ENCODE measurements at regions not wholly inside any gene's neighbourhood (a gene's known extent, or its start where the extent isn't known, plus 50 kb on each side); places are given as distances from the start of the nearest gene placed in this dataset.

- no peak overlapping the region for H3K27ac ChIP-seq (ENCODE audit: low read depth in 1 of 3, low read length in 2 of 3)
- H3K36me3 ChIP-seq (ENCODE audit: control insufficient read depth in 3 of 3, insufficient read depth in 2 of 3, low read depth in 1 of 3, low read length in 3 of 3), result no peaks in the 10 kb centered on the region
- H3K27me3 ChIP-seq (ENCODE audit: control insufficient read depth in 3 of 3, insufficient read depth in 3 of 3, low read length in 3 of 3), result no peaks in the 10 kb centered on the region
- H3K4me1 ChIP-seq (ENCODE audit: control insufficient read depth in 3 of 3, insufficient read depth in 2 of 3, low read depth in 1 of 3, low read length in 2 of 3), result no peaks in the 10 kb centered on the region
- FAIRE-seq (no peak), DNase-seq (no peak)
- 75 to 81% (median 77%) methylated on average over 4 of the region's 4 CpGs for WGBS, 3 donors
- H3K4me3 ChIP-seq (ENCODE audit: low read depth in 1 of 3, low read length in 3 of 3), result no peak overlapping the region
- no peaks in the 10 kb centered on the region for H3K9me3 ChIP-seq (ENCODE audit: control insufficient read depth in 2 of 2, insufficient read depth in 1 of 2, low read depth in 1 of 2, low read length in 1 of 2)
Measured at GRCh38 chr18:27824275-27824674, 352.7 kb downstream of the CDH2 start.

- no peak overlapping the region for H3K4me3 ChIP-seq (ENCODE audit: low read depth in 1 of 3, low read length in 3 of 3)
- FAIRE-seq (no peak), DNase-seq (no peak)
- H3K9me3 ChIP-seq (ENCODE audit: control insufficient read depth in 2 of 2, insufficient read depth in 1 of 2, low read depth in 1 of 2, low read length in 1 of 2), result no peaks in the 10 kb centered on the region
- H3K4me1 ChIP-seq (ENCODE audit: control insufficient read depth in 3 of 3, insufficient read depth in 2 of 3, low read depth in 1 of 3, low read length in 2 of 3), result no peaks in the 10 kb centered on the region
- H3K27ac ChIP-seq (ENCODE audit: low read depth in 1 of 3, low read length in 2 of 3), result no peak overlapping the region
- H3K36me3 ChIP-seq (ENCODE audit: control insufficient read depth in 3 of 3, insufficient read depth in 2 of 3, low read depth in 1 of 3, low read length in 3 of 3), result no peaks in the 10 kb centered on the region
- WGBS, 3 donors, result 66 to 80% (median 74%) methylated on average over 4 of the region's 4 CpGs
- no peaks in the 10 kb centered on the region for H3K27me3 ChIP-seq (ENCODE audit: control insufficient read depth in 3 of 3, insufficient read depth in 3 of 3, low read length in 3 of 3)
Measured at GRCh38 chr18:27823053-27823452, 353.9 kb downstream of the CDH2 start.

- Histone ChIP-seq H3K27me3 (ENCODE audit: control insufficient read depth in 3 of 3, insufficient read depth in 3 of 3, low read length in 3 of 3) (no peaks in the 10 kb centered on the region), H3K4me1 (ENCODE audit: control insufficient read depth in 3 of 3, insufficient read depth in 2 of 3, low read depth in 1 of 3, low read length in 2 of 3) (no peaks in the 10 kb centered on the region), H3K27ac (ENCODE audit: low read depth in 1 of 3, low read length in 2 of 3) (no peak overlapping the region), H3K4me3 (ENCODE audit: low read depth in 1 of 3, low read length in 3 of 3) (no peak overlapping the region), H3K36me3 (ENCODE audit: control insufficient read depth in 3 of 3, insufficient read depth in 2 of 3, low read depth in 1 of 3, low read length in 3 of 3) (no peaks in the 10 kb centered on the region), H3K9me3 (ENCODE audit: control insufficient read depth in 2 of 2, insufficient read depth in 1 of 2, low read depth in 1 of 2, low read length in 1 of 2) (peaks cover 0 to 5% of the 10 kb centered on the region in 2 donors)
- WGBS, 3 donors, result 30 to 71% (median 48%) methylated on average over 1 of the region's 1 CpG
- DNase-seq, result no peak
- no peak for FAIRE-seq
Measured at GRCh38 chr18:27808683-27809082, 368.2 kb downstream of the CDH2 start.

- Histone ChIP-seq H3K27me3 (ENCODE audit: control insufficient read depth in 3 of 3, insufficient read depth in 3 of 3, low read length in 3 of 3) (no peaks in the 10 kb centered on the region), H3K27ac (ENCODE audit: low read depth in 1 of 3, low read length in 2 of 3) (no peak overlapping the region), H3K4me1 (ENCODE audit: control insufficient read depth in 3 of 3, insufficient read depth in 2 of 3, low read depth in 1 of 3, low read length in 2 of 3) (no peaks in the 10 kb centered on the region), H3K36me3 (ENCODE audit: control insufficient read depth in 3 of 3, insufficient read depth in 2 of 3, low read depth in 1 of 3, low read length in 3 of 3) (no peaks in the 10 kb centered on the region), H3K4me3 (ENCODE audit: low read depth in 1 of 3, low read length in 3 of 3) (no peak overlapping the region), H3K9me3 (ENCODE audit: control insufficient read depth in 2 of 2, insufficient read depth in 1 of 2, low read depth in 1 of 2, low read length in 1 of 2) (no peaks in the 10 kb centered on the region)
- WGBS, 3 donors, result 29 to 55% (median 42%) methylated on average over 2 of the region's 2 CpGs
- DNase-seq (no peak), FAIRE-seq (no peak)
Measured at GRCh38 chr18:27803957-27804356, 373.0 kb downstream of the CDH2 start.

- Histone ChIP-seq H3K4me1 (ENCODE audit: control insufficient read depth in 3 of 3, insufficient read depth in 2 of 3, low read depth in 1 of 3, low read length in 2 of 3) (no peaks in the 10 kb centered on the region), H3K27ac (ENCODE audit: low read depth in 1 of 3, low read length in 2 of 3) (no peak overlapping the region), H3K36me3 (ENCODE audit: control insufficient read depth in 3 of 3, insufficient read depth in 2 of 3, low read depth in 1 of 3, low read length in 3 of 3) (no peaks in the 10 kb centered on the region), H3K27me3 (ENCODE audit: control insufficient read depth in 3 of 3, insufficient read depth in 3 of 3, low read length in 3 of 3) (no peaks in the 10 kb centered on the region), H3K4me3 (ENCODE audit: low read depth in 1 of 3, low read length in 3 of 3) (no peak overlapping the region), H3K9me3 (ENCODE audit: control insufficient read depth in 2 of 2, insufficient read depth in 1 of 2, low read depth in 1 of 2, low read length in 1 of 2) (no peaks in the 10 kb centered on the region)
- FAIRE-seq, result no peak
- WGBS, 3 donors, result 59 to 63% (median 62%) methylated on average over 1 of the region's 1 CpG
- no peak for DNase-seq
Measured at GRCh38 chr18:27797484-27797883, 379.4 kb downstream of the CDH2 start.

- no peak overlapping the region for H3K27ac ChIP-seq (ENCODE audit: low read depth in 1 of 3, low read length in 2 of 3)
- no peaks in the 10 kb centered on the region for H3K36me3 ChIP-seq (ENCODE audit: control insufficient read depth in 3 of 3, insufficient read depth in 2 of 3, low read depth in 1 of 3, low read length in 3 of 3)
- no peaks in the 10 kb centered on the region for H3K4me1 ChIP-seq (ENCODE audit: control insufficient read depth in 3 of 3, insufficient read depth in 2 of 3, low read depth in 1 of 3, low read length in 2 of 3)
- H3K9me3 ChIP-seq (ENCODE audit: control insufficient read depth in 2 of 2, insufficient read depth in 1 of 2, low read depth in 1 of 2, low read length in 1 of 2), result no peaks in the 10 kb centered on the region
- WGBS, 3 donors, result 67 to 81% (median 73%) methylated on average over 2 of the region's 2 CpGs
- no peak overlapping the region for H3K4me3 ChIP-seq (ENCODE audit: low read depth in 1 of 3, low read length in 3 of 3)
- DNase-seq, result no peak
- H3K27me3 ChIP-seq (ENCODE audit: control insufficient read depth in 3 of 3, insufficient read depth in 3 of 3, low read length in 3 of 3), result no peaks in the 10 kb centered on the region
- FAIRE-seq, result no peak
Measured at GRCh38 chr18:27794181-27794926, 382.6 kb downstream of the CDH2 start.

GRCh38 chr18:27793013-27793785 lies 383.7 kb downstream of the CDH2 start:
- Histone ChIP-seq H3K27me3 (ENCODE audit: control insufficient read depth in 3 of 3, insufficient read depth in 3 of 3, low read length in 3 of 3) (no peaks in the 10 kb centered on the region), H3K36me3 (ENCODE audit: control insufficient read depth in 3 of 3, insufficient read depth in 2 of 3, low read depth in 1 of 3, low read length in 3 of 3) (no peaks in the 10 kb centered on the region), H3K9me3 (ENCODE audit: control insufficient read depth in 2 of 2, insufficient read depth in 1 of 2, low read depth in 1 of 2, low read length in 1 of 2) (no peaks in the 10 kb centered on the region), H3K4me3 (ENCODE audit: low read depth in 1 of 3, low read length in 3 of 3) (no peak overlapping the region), H3K4me1 (ENCODE audit: control insufficient read depth in 3 of 3, insufficient read depth in 2 of 3, low read depth in 1 of 3, low read length in 2 of 3) (no peaks in the 10 kb centered on the region), H3K27ac (ENCODE audit: low read depth in 1 of 3, low read length in 2 of 3) (no peak overlapping the region)
- DNase-seq (no peak), FAIRE-seq (no peak)
- WGBS, 3 donors, result 38 to 56% (median 48%) methylated on average over 7 of the region's 7 CpGs

GRCh38 chr18:27789406-27789805 lies 387.5 kb downstream of the CDH2 start:
- no peaks in the 10 kb centered on the region for H3K36me3 ChIP-seq (ENCODE audit: control insufficient read depth in 3 of 3, insufficient read depth in 2 of 3, low read depth in 1 of 3, low read length in 3 of 3)
- 91 to 100% (median 91%) methylated on average over 1 of the region's 1 CpG for WGBS, 3 donors
- no peaks in the 10 kb centered on the region for H3K4me1 ChIP-seq (ENCODE audit: control insufficient read depth in 3 of 3, insufficient read depth in 2 of 3, low read depth in 1 of 3, low read length in 2 of 3)
- FAIRE-seq (no peak), DNase-seq (no peak)
- no peak overlapping the region for H3K4me3 ChIP-seq (ENCODE audit: low read depth in 1 of 3, low read length in 3 of 3)
- no peaks in the 10 kb centered on the region for H3K9me3 ChIP-seq (ENCODE audit: control insufficient read depth in 2 of 2, insufficient read depth in 1 of 2, low read depth in 1 of 2, low read length in 1 of 2)
- no peak overlapping the region for H3K27ac ChIP-seq (ENCODE audit: low read depth in 1 of 3, low read length in 2 of 3)
- H3K27me3 ChIP-seq (ENCODE audit: control insufficient read depth in 3 of 3, insufficient read depth in 3 of 3, low read length in 3 of 3), result no peaks in the 10 kb centered on the region

Data from small intestine (tissue), 7 donors.